C4-2B (cell line): ENCODE measurements at regions not wholly inside any gene's neighbourhood (a gene's known extent, or its start where the extent isn't known, plus 50 kb on each side); places are given as distances from the start of the nearest gene placed in this dataset.
"Not testable (repeated sequence)": the region's sequence is repeated elsewhere in the genome, so short reads cannot be mapped to it uniquely, and the experiment has no call there.

ENCODE experiments used
- H3K27ac ChIP-seq: fragments of 450-650 bp; 2 replicates; pipeline ENCODE4 v1.5.1; 2017
- CTCF ChIP-seq: fragments of 450-650 bp; conservative IDR thresholded peaks from 2 replicates; pipeline ENCODE4 v1.5.1; 2017; ENCODE audit warnings: mild to moderate bottlenecking
- ZFX ChIP-seq: fragments of 450-650 bp; IDR thresholded peaks from 2 replicates; pipeline ENCODE4 v1.6.1; 2017

- no peak overlapping the region for H3K27ac ChIP-seq
- no peak for TF ChIP-seq ZFX
- TF ChIP-seq CTCF: no peak
Measured at GRCh38 chr11:34773211-34773610, 143.0 kb downstream of the APIP start.

GRCh38 chr11:34770111-34770510 lies 146.1 kb downstream of the APIP start:
- TF ChIP-seq CTCF (no peak), ZFX (no peak)
- H3K27ac ChIP-seq: no peak overlapping the region

GRCh38 chr11:34769224-34769623 lies 147.0 kb downstream of the APIP start:
- no peak overlapping the region for H3K27ac ChIP-seq
- TF ChIP-seq ZFX: no peak
- TF ChIP-seq CTCF: no peak

GRCh38 chr11:34762625-34763024 lies 141.7 kb downstream of the EHF start:
- H3K27ac ChIP-seq: not testable (repeated sequence)

- TF ChIP-seq ZFX (no peak), CTCF (no peak)
- H3K27ac ChIP-seq: peak overlapping the region; percentile 9; the same call in 1 of the 2 replicates
Measured at GRCh38 chr11:34758262-34758661, 137.4 kb downstream of the EHF start.

- no peak overlapping the region; the same call in 1 of the 2 replicates for H3K27ac ChIP-seq
- TF ChIP-seq CTCF (no peak), ZFX (no peak)
Measured at GRCh38 chr11:34757026-34757451, 136.1 kb downstream of the EHF start.

GRCh38 chr11:34756591-34756990 lies 135.7 kb downstream of the EHF start:
- TF ChIP-seq ZFX (no peak), CTCF (no peak)
- H3K27ac ChIP-seq: no peak overlapping the region

- TF ChIP-seq ZFX (no peak), CTCF (no peak)
- H3K27ac ChIP-seq: no peak overlapping the region
Measured at GRCh38 chr11:34755671-34756070, 134.8 kb downstream of the EHF start.
